ENCODE measurements at regions not wholly inside any gene's neighbourhood (a gene's known extent, or its start where the extent isn't known, plus 50 kb on each side); places are given as distances from the start of the nearest gene placed in this dataset.
"Not testable (repeated sequence)": the region's sequence is repeated elsewhere in the genome, so short reads cannot be mapped to it uniquely, and the experiment has no call there.

DNA sequence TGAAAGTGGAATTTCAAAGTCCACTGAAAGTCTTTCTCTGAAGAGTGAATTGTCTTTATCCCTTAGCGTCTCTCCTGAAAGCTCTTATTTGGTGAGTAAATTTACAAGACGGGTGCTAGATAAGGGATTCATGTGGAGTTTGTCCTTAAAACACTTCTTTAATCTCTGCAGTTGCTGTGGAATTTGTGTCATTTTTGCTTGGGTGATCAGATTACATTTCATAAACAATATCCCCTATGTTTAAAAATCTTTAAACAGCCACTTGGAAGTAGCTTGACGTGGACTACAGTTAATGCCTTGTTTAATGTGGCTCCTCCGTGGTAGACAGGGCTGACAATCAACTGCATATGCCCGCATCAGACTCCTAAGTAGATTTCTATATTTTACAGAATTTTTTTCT lies 175.4 kb upstream of the ZNF217 start:
- Histone ChIP-seq H3K36me3 (ENCODE audit: control insufficient read depth in 3 of 3, insufficient read depth in 2 of 3, low read depth in 1 of 3, low read length in 3 of 3) (no peaks in the 10 kb centered on the region), H3K27ac (ENCODE audit: low read depth in 1 of 3, low read length in 2 of 3) (peak overlapping the region in 1 of 3 donors; percentile 42), H3K9me3 (ENCODE audit: control insufficient read depth in 2 of 2, insufficient read depth in 1 of 2, low read depth in 1 of 2, low read length in 1 of 2) (no peaks in the 10 kb centered on the region), H3K4me3 (ENCODE audit: low read depth in 1 of 3, low read length in 3 of 3) (no peak overlapping the region), H3K4me1 (ENCODE audit: control insufficient read depth in 3 of 3, insufficient read depth in 2 of 3, low read depth in 1 of 3, low read length in 2 of 3) (peaks cover 0 to 27% (median 2%) of the 10 kb centered on the region in 3 donors), H3K27me3 (ENCODE audit: control insufficient read depth in 3 of 3, insufficient read depth in 3 of 3, low read length in 3 of 3) (no peaks in the 10 kb centered on the region)
- no peak for DNase-seq
- WGBS, 3 donors: 24 to 45% (median 37%) methylated on average over 5 of the region's 5 CpGs
- FAIRE-seq: no peak

GRCh38 chr20:53768329-53768728 lies 174.7 kb upstream of the ZNF217 start:
- H3K27ac ChIP-seq (ENCODE audit: low read depth in 1 of 3, low read length in 2 of 3): no peak overlapping the region
- DNase-seq (no peak), FAIRE-seq (no peak)
- H3K9me3 ChIP-seq (ENCODE audit: control insufficient read depth in 2 of 2, insufficient read depth in 1 of 2, low read depth in 1 of 2, low read length in 1 of 2): no peaks in the 10 kb centered on the region
- peaks cover 0 to 27% (median 4%) of the 10 kb centered on the region in 3 donors for H3K4me1 ChIP-seq (ENCODE audit: control insufficient read depth in 3 of 3, insufficient read depth in 2 of 3, low read depth in 1 of 3, low read length in 2 of 3)
- no peak overlapping the region for H3K4me3 ChIP-seq (ENCODE audit: low read depth in 1 of 3, low read length in 3 of 3)
- no peaks in the 10 kb centered on the region for H3K27me3 ChIP-seq (ENCODE audit: control insufficient read depth in 3 of 3, insufficient read depth in 3 of 3, low read length in 3 of 3)
- no peaks in the 10 kb centered on the region for H3K36me3 ChIP-seq (ENCODE audit: control insufficient read depth in 3 of 3, insufficient read depth in 2 of 3, low read depth in 1 of 3, low read length in 3 of 3)
- 84 to 94% (median 90%) methylated on average over 4 of the region's 4 CpGs for WGBS, 3 donors

- DNase-seq (peak in 1 of 2 donors; percentile 39), FAIRE-seq (no peak)
- no peaks in the 10 kb centered on the region for H3K36me3 ChIP-seq (ENCODE audit: control insufficient read depth in 3 of 3, insufficient read depth in 2 of 3, low read depth in 1 of 3, low read length in 3 of 3)
- no peaks in the 10 kb centered on the region for H3K9me3 ChIP-seq (ENCODE audit: control insufficient read depth in 2 of 2, insufficient read depth in 1 of 2, low read depth in 1 of 2, low read length in 1 of 2)
- H3K27ac ChIP-seq (ENCODE audit: low read depth in 1 of 3, low read length in 2 of 3): peak overlapping the region in 1 of 3 donors; percentile 11
- no peak overlapping the region for H3K4me3 ChIP-seq (ENCODE audit: low read depth in 1 of 3, low read length in 3 of 3)
- H3K27me3 ChIP-seq (ENCODE audit: control insufficient read depth in 3 of 3, insufficient read depth in 3 of 3, low read length in 3 of 3): no peaks in the 10 kb centered on the region
- 61 to 82% (median 63%) methylated on average over 6 of the region's 6 CpGs for WGBS, 3 donors
- H3K4me1 ChIP-seq (ENCODE audit: control insufficient read depth in 3 of 3, insufficient read depth in 2 of 3, low read depth in 1 of 3, low read length in 2 of 3): peaks cover 0 to 29% (median 4%) of the 10 kb centered on the region in 3 donors
Observed at GRCh38 chr20:53767206-53767930, 173.7 kb upstream of the ZNF217 start.

DNA sequence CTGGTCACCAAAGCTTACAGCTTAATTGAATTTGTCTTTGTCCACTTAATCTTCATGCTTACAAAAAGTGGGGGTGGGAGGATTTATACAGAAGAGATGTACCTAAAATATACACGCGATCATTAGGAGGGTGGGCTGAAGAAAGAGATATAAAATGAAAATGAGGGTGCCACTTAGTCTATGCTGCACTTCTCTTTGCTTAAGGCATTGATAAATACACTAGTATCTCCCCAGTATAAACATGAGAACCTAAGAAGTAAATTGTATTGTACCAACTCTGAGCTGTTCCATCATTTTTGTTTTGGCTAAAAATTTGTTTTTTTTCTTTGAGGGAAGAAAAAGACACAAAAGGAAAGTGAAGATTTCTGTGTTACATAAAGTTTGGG lies 170.8 kb upstream of the ZNF217 start:
- FAIRE-seq (no peak), DNase-seq (no peak)
- WGBS, 3 donors: 26 to 33% (median 28%) methylated on average over 2 of the region's 2 CpGs
- peak overlapping the region in 1 of 3 donors; percentile 4 for H3K4me3 ChIP-seq (ENCODE audit: low read depth in 1 of 3, low read length in 3 of 3)
- no peaks in the 10 kb centered on the region for H3K27me3 ChIP-seq (ENCODE audit: control insufficient read depth in 3 of 3, insufficient read depth in 3 of 3, low read length in 3 of 3)
- H3K36me3 ChIP-seq (ENCODE audit: control insufficient read depth in 3 of 3, insufficient read depth in 2 of 3, low read depth in 1 of 3, low read length in 3 of 3): no peaks in the 10 kb centered on the region
- peak overlapping the region in 2 of 3 donors; percentile 76 to 85 for H3K27ac ChIP-seq (ENCODE audit: low read depth in 1 of 3, low read length in 2 of 3)
- peaks cover 0 to 29% (median 4%) of the 10 kb centered on the region in 3 donors for H3K4me1 ChIP-seq (ENCODE audit: control insufficient read depth in 3 of 3, insufficient read depth in 2 of 3, low read depth in 1 of 3, low read length in 2 of 3)
- H3K9me3 ChIP-seq (ENCODE audit: control insufficient read depth in 2 of 2, insufficient read depth in 1 of 2, low read depth in 1 of 2, low read length in 1 of 2): no peaks in the 10 kb centered on the region

DNA sequence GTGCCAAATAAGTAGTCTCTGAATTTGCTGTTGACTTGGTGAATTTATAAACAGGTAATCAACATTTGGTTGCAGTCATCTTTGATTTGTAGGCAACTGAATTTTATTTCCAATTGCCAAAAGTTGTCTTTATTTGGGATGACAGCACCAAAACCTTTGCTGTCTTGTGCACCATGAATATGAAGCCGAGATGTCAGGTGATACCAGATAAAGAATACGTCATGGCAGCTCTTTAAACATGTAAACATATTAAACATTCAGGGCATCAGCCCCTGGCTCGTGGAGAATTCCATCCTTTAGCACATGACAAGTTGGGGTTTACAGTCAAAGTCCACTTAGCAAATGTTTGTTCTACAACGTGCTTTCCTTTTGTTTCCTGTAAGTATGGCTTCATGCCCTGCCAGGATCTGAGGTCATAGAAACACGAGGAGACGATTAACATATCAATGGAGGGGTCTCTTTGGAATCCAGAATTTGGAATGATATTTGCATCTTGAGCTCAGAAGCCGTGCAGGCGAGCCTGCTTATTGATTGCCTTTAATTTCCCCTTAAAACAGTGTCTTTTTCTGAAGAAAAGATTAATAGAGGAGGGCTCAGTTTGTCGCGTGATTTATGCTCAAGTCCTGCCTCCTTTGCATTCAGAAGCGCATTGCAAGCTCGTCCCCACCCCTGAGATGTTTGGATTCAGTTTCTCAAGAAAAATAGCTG lies 170.2 kb upstream of the ZNF217 start:
- WGBS, 3 donors: 13 to 31% (median 28%) methylated on average over 12 of the region's 12 CpGs
- peak overlapping the region in 1 of 3 donors; percentile 4 for H3K4me3 ChIP-seq (ENCODE audit: low read depth in 1 of 3, low read length in 3 of 3)
- DNase-seq (peak; percentile 90 to 94), FAIRE-seq (no peak)
- peak overlapping the region in 2 of 3 donors; percentile 76 to 85 for H3K27ac ChIP-seq (ENCODE audit: low read depth in 1 of 3, low read length in 2 of 3)
- no peaks in the 10 kb centered on the region for H3K27me3 ChIP-seq (ENCODE audit: control insufficient read depth in 3 of 3, insufficient read depth in 3 of 3, low read length in 3 of 3)
- H3K9me3 ChIP-seq (ENCODE audit: control insufficient read depth in 2 of 2, insufficient read depth in 1 of 2, low read depth in 1 of 2, low read length in 1 of 2): no peaks in the 10 kb centered on the region
- peaks cover 0 to 25% (median 4%) of the 10 kb centered on the region in 3 donors for H3K4me1 ChIP-seq (ENCODE audit: control insufficient read depth in 3 of 3, insufficient read depth in 2 of 3, low read depth in 1 of 3, low read length in 2 of 3)
- no peaks in the 10 kb centered on the region for H3K36me3 ChIP-seq (ENCODE audit: control insufficient read depth in 3 of 3, insufficient read depth in 2 of 3, low read depth in 1 of 3, low read length in 3 of 3)

- FAIRE-seq; H3K36me3 ChIP-seq (ENCODE audit: control insufficient read depth in 3 of 3, insufficient read depth in 2 of 3, low read depth in 1 of 3, low read length in 3 of 3); H3K9me3 ChIP-seq (ENCODE audit: control insufficient read depth in 2 of 2, insufficient read depth in 1 of 2, low read depth in 1 of 2, low read length in 1 of 2); H3K27ac ChIP-seq (ENCODE audit: low read depth in 1 of 3, low read length in 2 of 3); H3K27me3 ChIP-seq (ENCODE audit: control insufficient read depth in 3 of 3, insufficient read depth in 3 of 3, low read length in 3 of 3); DNase-seq; H3K4me3 ChIP-seq (ENCODE audit: low read depth in 1 of 3, low read length in 3 of 3): not testable (repeated sequence)
- H3K4me1 ChIP-seq (ENCODE audit: control insufficient read depth in 3 of 3, insufficient read depth in 2 of 3, low read depth in 1 of 3, low read length in 2 of 3): peaks cover 0 to 16% (median 4%) of the 10 kb centered on the region in 3 donors
- WGBS, 3 donors: 96 to 98% (median 97%) methylated on average over 11 of the region's 11 CpGs
Observed at GRCh38 chr20:53762423-53762798, 168.8 kb upstream of the ZNF217 start.

DNA sequence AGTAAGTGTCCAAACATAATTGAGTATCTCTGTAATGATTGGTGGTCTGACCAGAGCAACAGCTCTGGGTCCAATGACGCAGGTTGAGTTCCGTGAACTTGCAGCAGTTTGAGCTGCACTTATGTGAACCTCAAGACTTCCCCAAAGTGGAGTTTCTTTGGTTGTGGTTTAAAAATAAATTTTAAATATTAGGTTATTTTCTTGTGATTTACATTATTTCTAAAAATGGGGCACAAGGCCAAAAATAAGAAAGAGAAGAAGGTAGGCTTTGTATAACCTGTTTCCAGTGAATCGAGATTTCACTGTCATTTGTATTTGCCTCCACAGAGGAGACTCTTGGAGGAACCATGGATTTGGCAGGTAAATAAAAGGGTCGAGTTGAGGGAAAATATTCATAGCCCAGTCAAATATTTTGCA lies 166.4 kb upstream of the ZNF217 start:
- Histone ChIP-seq H3K4me3 (ENCODE audit: low read depth in 1 of 3, low read length in 3 of 3) (no peak overlapping the region), H3K36me3 (ENCODE audit: control insufficient read depth in 3 of 3, insufficient read depth in 2 of 3, low read depth in 1 of 3, low read length in 3 of 3) (no peaks in the 10 kb centered on the region), H3K27ac (ENCODE audit: low read depth in 1 of 3, low read length in 2 of 3) (no peak overlapping the region), H3K4me1 (ENCODE audit: control insufficient read depth in 3 of 3, insufficient read depth in 2 of 3, low read depth in 1 of 3, low read length in 2 of 3) (peaks cover 0 to 13% (median 4%) of the 10 kb centered on the region in 3 donors), H3K27me3 (ENCODE audit: control insufficient read depth in 3 of 3, insufficient read depth in 3 of 3, low read length in 3 of 3) (no peaks in the 10 kb centered on the region), H3K9me3 (ENCODE audit: control insufficient read depth in 2 of 2, insufficient read depth in 1 of 2, low read depth in 1 of 2, low read length in 1 of 2) (no peaks in the 10 kb centered on the region)
- FAIRE-seq (no peak), DNase-seq (no peak)
- WGBS, 3 donors: 76 to 87% (median 82%) methylated on average over 4 of the region's 4 CpGs

- WGBS, 3 donors: 94 to 96% (median 94%) methylated on average over 18 of the region's 18 CpGs
- Histone ChIP-seq H3K36me3 (ENCODE audit: control insufficient read depth in 3 of 3, insufficient read depth in 2 of 3, low read depth in 1 of 3, low read length in 3 of 3) (no peaks in the 10 kb centered on the region), H3K4me1 (ENCODE audit: control insufficient read depth in 3 of 3, insufficient read depth in 2 of 3, low read depth in 1 of 3, low read length in 2 of 3) (peaks cover 2 to 17% (median 8%) of the 10 kb centered on the region in 3 donors), H3K27me3 (ENCODE audit: control insufficient read depth in 3 of 3, insufficient read depth in 3 of 3, low read length in 3 of 3) (no peaks in the 10 kb centered on the region), H3K27ac (ENCODE audit: low read depth in 1 of 3, low read length in 2 of 3) (no peak overlapping the region), H3K4me3 (ENCODE audit: low read depth in 1 of 3, low read length in 3 of 3) (no peak overlapping the region), H3K9me3 (ENCODE audit: control insufficient read depth in 2 of 2, insufficient read depth in 1 of 2, low read depth in 1 of 2, low read length in 1 of 2) (no peaks in the 10 kb centered on the region)
- no peak for DNase-seq
- no peak for FAIRE-seq
Observed at GRCh38 chr20:53757472-53757913, 163.9 kb upstream of the ZNF217 start.
